Neural cell (in vitro differentiated cells): ENCODE measurements at regions not wholly inside any gene's neighbourhood (a gene's known extent, or its start where the extent isn't known, plus 50 kb on each side); places are given as distances from the start of the nearest gene placed in this dataset.

Source experiments
- H2AFZ ChIP-seq: fragments of 200-600, 300-800 bp; sonication (generic), shearing (Covaris generic); 2 replicates; pipeline ENCODE4 v1.6.0; 2014; ENCODE audit warnings: low read depth, mild to moderate bottlenecking, antibody characterized with exemption, low read length, moderate library complexity
- H3F3A ChIP-seq: fragments of 200-600 bp; shearing (Covaris generic); 2 replicates; pipeline ENCODE4 v1.6.1; 2016; ENCODE audit warnings: mild to moderate bottlenecking, moderate library complexity, mixed read lengths, antibody characterized with exemption, low read length; ENCODE audit not compliant: insufficient read depth, poor library complexity, severe bottlenecking
- H3K27ac ChIP-seq: fragments of 200-600, 300-800 bp; sonication (generic), shearing (Covaris generic); 2 replicates; pipeline ENCODE4 v1.5.1; 2014; ENCODE audit warnings: mild to moderate bottlenecking, low read length, moderate library complexity
- H3K27me3 ChIP-seq: fragments of 300-800, 200-600 bp; sonication (generic), shearing (Covaris generic); 2 replicates; pipeline ENCODE4 v1.6.0; 2014; ENCODE audit warnings: mild to moderate bottlenecking, low read depth, low read length, moderate library complexity; ENCODE audit not compliant: insufficient read depth
- H3K36me3 ChIP-seq: fragments of 300-800, 200-600 bp; sonication (generic), shearing (Covaris generic); 2 replicates; pipeline ENCODE4 v1.5.1; 2014; ENCODE audit warnings: mild to moderate bottlenecking, antibody characterized with exemption, low read length, moderate library complexity; ENCODE audit not compliant: insufficient read depth
- H3K4me2 ChIP-seq: fragments of 300-800, 200-600 bp; sonication (generic), shearing (Covaris generic); 2 replicates; pipeline ENCODE4 v1.6.0; 2014; ENCODE audit warnings: mild to moderate bottlenecking, low read length
- H3K4me3 ChIP-seq: fragments of 300-800, 200-600 bp; sonication (generic), shearing (Covaris generic); 2 replicates; pipeline ENCODE4 v1.5.1; 2014; ENCODE audit warnings: mild to moderate bottlenecking, low read length, moderate library complexity
- H3K79me2 ChIP-seq: fragments of 200-600 bp; shearing (Covaris generic); replicated peaks from 2 replicates; pipeline ENCODE4 v1.6.0; 2014; ENCODE audit warnings: mild to moderate bottlenecking, low read length, moderate library complexity; ENCODE audit not compliant: insufficient read depth
- H3K9ac ChIP-seq: fragments of 300-800, 200-600 bp; sonication (generic), shearing (Covaris generic); 2 replicates; pipeline ENCODE4 v1.6.1; 2016; ENCODE audit warnings: mild to moderate bottlenecking, low read length, mixed read lengths
- H3K9me2 ChIP-seq: fragments of 200-600 bp; shearing (Covaris generic); 2 replicates; pipeline ENCODE4 v1.6.1; 2016; ENCODE audit warnings: mild to moderate bottlenecking, low read length, mixed read lengths; ENCODE audit not compliant: insufficient read depth
- H3K9me3 ChIP-seq: fragments of 200-600, 300-800 bp; sonication (generic), shearing (Covaris generic); 2 replicates; pipeline ENCODE4 v1.6.1; 2016; ENCODE audit warnings: mild to moderate bottlenecking, mixed run types, low read length, moderate library complexity, mixed read lengths
- H4K20me1 ChIP-seq: fragments of 200-600 bp; shearing (Covaris generic); 2 replicates; pipeline ENCODE4 v1.6.1; 2016; ENCODE audit warnings: mild to moderate bottlenecking, mixed run types; ENCODE audit not compliant: insufficient read depth
- CTCF ChIP-seq: fragments of 450-650 bp; IDR thresholded peaks from 2 replicates; pipeline ENCODE4 v1.5.1; 2014; ENCODE audit warnings: antibody characterized with exemption, mild to moderate bottlenecking, moderate library complexity; ENCODE audit not compliant: poor library complexity, severe bottlenecking
- EP300 ChIP-seq: fragments of 450-650 bp; conservative IDR thresholded peaks from 2 replicates; pipeline ENCODE4 v1.6.1; 2014; ENCODE audit warnings: antibody characterized with exemption, mild to moderate bottlenecking, moderate library complexity; ENCODE audit not compliant: poor library complexity, severe bottlenecking
- EZH2 ChIP-seq: fragments of 200-600, 300-800 bp; shearing (Covaris generic), sonication (generic); IDR thresholded peaks from 2 replicates; pipeline ENCODE4 v1.6.1; 2014; ENCODE audit warnings: antibody characterized with exemption, low read length, borderline replicate concordance, mild to moderate bottlenecking; ENCODE audit not compliant: insufficient read depth, poor library complexity, severe bottlenecking
- MXI1 ChIP-seq: fragments of 450-650 bp; conservative IDR thresholded peaks from 2 replicates; pipeline ENCODE4 v1.6.1; 2014; ENCODE audit warnings: antibody characterized with exemption, mild to moderate bottlenecking; ENCODE audit not compliant: poor library complexity, severe bottlenecking
- POLR2AphosphoS5 ChIP-seq: IDR thresholded peaks from 2 replicates; pipeline ENCODE4 v1.6.1; 2012
- RAD21 ChIP-seq: fragments of 450-650 bp; conservative IDR thresholded peaks from 2 replicates; pipeline ENCODE4 v1.6.1; 2014; ENCODE audit warnings: antibody characterized with exemption, mild to moderate bottlenecking, moderate library complexity
- REST ChIP-seq: IDR thresholded peaks from 2 replicates; pipeline ENCODE4 v1.6.1; 2012; ENCODE audit warnings: borderline replicate concordance
- SMC3 ChIP-seq: fragments of 450-650 bp; conservative IDR thresholded peaks from 2 replicates; pipeline ENCODE4 v1.6.1; 2014; ENCODE audit warnings: antibody characterized with exemption, mild to moderate bottlenecking, moderate library complexity; ENCODE audit not compliant: poor library complexity
- TAF1 ChIP-seq: IDR thresholded peaks from 2 replicates; pipeline ENCODE4 v1.6.1; 2012; ENCODE audit warnings: low read depth

- H3K4me3 ChIP-seq: no peak overlapping the region
- H3K9me3 ChIP-seq: no peaks in the 10 kb centered on the region
- H3K9me2 ChIP-seq: no peaks in the 10 kb centered on the region
- no peaks in the 10 kb centered on the region for H3F3A ChIP-seq
- H4K20me1 ChIP-seq: no peaks in the 10 kb centered on the region
- H3K27me3 ChIP-seq: no peaks in the 10 kb centered on the region
- no peak overlapping the region for H3K4me2 ChIP-seq
- no peak for TF ChIP-seq EZH2
- peak; percentile 82 for TF ChIP-seq SMC3
- TF ChIP-seq RAD21: peak; percentile 87
- TF ChIP-seq CTCF: peak; percentile 79
- no peak overlapping the region for H3K9ac ChIP-seq
- H3K27ac ChIP-seq: no peak overlapping the region
- no peak overlapping the region for H2AFZ ChIP-seq
- no peaks in the 10 kb centered on the region for H3K36me3 ChIP-seq
- H3K79me2 ChIP-seq: no peaks in the 10 kb centered on the region
Observed at GRCh38 chr3:182618085-182618732, 175.1 kb upstream of the ATP11B start.

- Histone ChIP-seq H3K4me2 (no peak overlapping the region), H3K4me3 (no peak overlapping the region)
Observed at GRCh38 chr3:182618981-182619591, 174.2 kb upstream of the ATP11B start.

More at GRCh38 chr3:182618981-182619591, 174.2 kb upstream of the ATP11B start:
- Histone ChIP-seq H3F3A (no peaks in the 10 kb centered on the region), H3K27me3 (no peaks in the 10 kb centered on the region), H3K27ac (no peak overlapping the region), H3K9me2 (no peaks in the 10 kb centered on the region), H2AFZ (no peak overlapping the region), H4K20me1 (no peaks in the 10 kb centered on the region), H3K79me2 (no peaks in the 10 kb centered on the region), H3K9me3 (no peaks in the 10 kb centered on the region), H3K36me3 (no peaks in the 10 kb centered on the region), H3K9ac (no peak overlapping the region)
- TF ChIP-seq SMC3: no peak
- no peak for TF ChIP-seq EP300
- TF ChIP-seq POLR2AphosphoS5: no peak
- TF ChIP-seq RAD21: no peak
- no peak for TF ChIP-seq CTCF
- no peak for TF ChIP-seq TAF1
- no peak for TF ChIP-seq EZH2
- TF ChIP-seq MXI1: no peak
- TF ChIP-seq REST: no peak
